ENCODE measurements at regions not wholly inside any gene's neighbourhood (a gene's known extent, or its start where the extent isn't known, plus 50 kb on each side); places are given as distances from the start of the nearest gene placed in this dataset.

- Mint-ChIP-seq H3K27ac (no peak overlapping the region), H3K4me3 (no peak overlapping the region), H3K4me1 (no peaks in the 10 kb centered on the region), H3K9me3 (peaks cover 8% of the 10 kb centered on the region), H3K36me3 (ENCODE audit: low read depth) (peaks cover 7% of the 10 kb centered on the region), H3K27me3 (ENCODE audit: low read depth) (peaks cover 5% of the 10 kb centered on the region)
- TF ChIP-seq, protein P1, sequence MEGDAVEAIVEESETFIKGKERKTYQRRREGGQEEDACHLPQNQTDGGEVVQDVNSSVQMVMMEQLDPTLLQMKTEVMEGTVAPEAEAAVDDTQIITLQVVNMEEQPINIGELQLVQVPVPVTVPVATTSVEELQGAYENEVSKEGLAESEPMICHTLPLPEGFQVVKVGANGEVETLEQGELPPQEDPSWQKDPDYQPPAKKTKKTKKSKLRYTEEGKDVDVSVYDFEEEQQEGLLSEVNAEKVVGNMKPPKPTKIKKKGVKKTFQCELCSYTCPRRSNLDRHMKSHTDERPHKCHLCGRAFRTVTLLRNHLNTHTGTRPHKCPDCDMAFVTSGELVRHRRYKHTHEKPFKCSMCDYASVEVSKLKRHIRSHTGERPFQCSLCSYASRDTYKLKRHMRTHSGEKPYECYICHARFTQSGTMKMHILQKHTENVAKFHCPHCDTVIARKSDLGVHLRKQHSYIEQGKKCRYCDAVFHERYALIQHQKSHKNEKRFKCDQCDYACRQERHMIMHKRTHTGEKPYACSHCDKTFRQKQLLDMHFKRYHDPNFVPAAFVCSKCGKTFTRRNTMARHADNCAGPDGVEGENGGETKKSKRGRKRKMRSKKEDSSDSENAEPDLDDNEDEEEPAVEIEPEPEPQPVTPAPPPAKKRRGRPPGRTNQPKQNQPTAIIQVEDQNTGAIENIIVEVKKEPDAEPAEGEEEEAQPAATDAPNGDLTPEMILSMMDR (IDR thresholded peaks at IDR 0.05; ENCODE audit: unreplicated experiment in 3 of 3): no peak
These were observed 411.8 kb upstream of the DAB1 start for GRCh38 chr1:57835620-57836019.

GRCh38 chr1:57833296-57833695, 409.4 kb upstream of the DAB1 start:
- Mint-ChIP-seq H3K27me3 (ENCODE audit: low read depth) (peaks cover 5% of the 10 kb centered on the region), H3K9me3 (no peaks in the 10 kb centered on the region), H3K4me3 (no peak overlapping the region), H3K36me3 (ENCODE audit: low read depth) (no peaks in the 10 kb centered on the region), H3K4me1 (no peaks in the 10 kb centered on the region), H3K27ac (no peak overlapping the region)
- TF ChIP-seq, protein P1 (IDR thresholded peaks at IDR 0.05; ENCODE audit: unreplicated experiment in 3 of 3): no peak

DNA sequence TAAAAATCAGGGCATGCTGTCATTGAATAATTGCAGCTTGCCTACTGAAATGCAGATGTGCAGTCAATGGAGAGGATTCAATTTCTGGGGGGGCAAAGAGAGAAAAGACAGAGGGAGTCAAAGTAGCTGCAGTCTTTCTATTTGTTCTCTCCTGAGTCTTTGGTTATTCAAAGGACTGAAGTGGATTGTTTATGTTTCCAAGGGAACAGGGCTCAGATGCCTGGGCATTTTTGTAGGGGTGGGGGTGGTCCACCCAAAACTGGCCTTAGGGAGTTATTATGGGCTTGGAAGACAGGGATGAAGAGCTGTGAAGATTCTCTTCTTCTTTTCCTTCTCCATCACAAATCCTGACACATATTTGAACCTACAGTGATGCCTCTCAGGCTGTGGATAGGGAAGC, 408.8 kb upstream of the DAB1 start:
- TF ChIP-seq, protein P1 (IDR thresholded peaks at IDR 0.05; ENCODE audit: unreplicated experiment in 3 of 3): no peak
- Mint-ChIP-seq H3K36me3 (ENCODE audit: low read depth) (no peaks in the 10 kb centered on the region), H3K4me3 (no peak overlapping the region), H3K27ac (no peak overlapping the region), H3K9me3 (no peaks in the 10 kb centered on the region), H3K27me3 (ENCODE audit: low read depth) (peaks cover 5% of the 10 kb centered on the region), H3K4me1 (no peaks in the 10 kb centered on the region)

DNA sequence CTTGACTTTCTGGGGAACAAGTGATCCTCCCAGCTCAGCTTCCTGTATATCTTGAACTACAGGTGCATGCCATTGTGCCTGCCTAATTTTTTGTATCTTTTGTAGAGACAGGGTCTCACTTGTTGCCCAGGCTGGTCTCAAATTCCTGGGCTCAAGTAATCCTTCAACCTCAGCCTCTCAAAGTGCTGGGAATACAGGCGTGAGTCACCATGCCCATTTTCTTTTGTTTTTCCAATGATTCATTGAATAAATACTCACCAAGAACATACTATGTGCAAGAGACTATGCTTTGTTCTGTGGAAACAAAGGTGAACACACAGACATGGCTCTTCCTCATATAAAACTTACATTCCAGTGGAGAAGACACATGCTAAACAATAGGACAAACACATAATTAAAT, 407.8 kb upstream of the DAB1 start:
- H3K4me3 Mint-ChIP-seq: no peak overlapping the region

GRCh38 chr1:57826535-57826934, 402.7 kb upstream of the DAB1 start:
- no peak overlapping the region for H3K4me3 Mint-ChIP-seq
- peaks cover 5% of the 10 kb centered on the region for H3K4me1 Mint-ChIP-seq
- H3K36me3 Mint-ChIP-seq (ENCODE audit: low read depth): no peaks in the 10 kb centered on the region
- peaks cover 3% of the 10 kb centered on the region for H3K27me3 Mint-ChIP-seq (ENCODE audit: low read depth)
- H3K27ac Mint-ChIP-seq: no peak overlapping the region
- TF ChIP-seq, protein P1 (IDR thresholded peaks at IDR 0.05; ENCODE audit: unreplicated experiment in 3 of 3): no peak
- no peaks in the 10 kb centered on the region for H3K9me3 Mint-ChIP-seq

More for the DNA sequence above, 407.8 kb upstream of the DAB1 start:
- no peaks in the 10 kb centered on the region for H3K9me3 Mint-ChIP-seq
- H3K27me3 Mint-ChIP-seq (ENCODE audit: low read depth): peaks cover 4% of the 10 kb centered on the region
- no peaks in the 10 kb centered on the region for H3K36me3 Mint-ChIP-seq (ENCODE audit: low read depth)
- TF ChIP-seq, protein P1 (IDR thresholded peaks at IDR 0.05; ENCODE audit: unreplicated experiment in 3 of 3): no peak
- no peaks in the 10 kb centered on the region for H3K4me1 Mint-ChIP-seq
- no peak overlapping the region for H3K27ac Mint-ChIP-seq

GRCh38 chr1:57824535-57824934, 400.7 kb upstream of the DAB1 start:
- Mint-ChIP-seq H3K36me3 (ENCODE audit: low read depth) (no peaks in the 10 kb centered on the region), H3K9me3 (no peaks in the 10 kb centered on the region), H3K27me3 (ENCODE audit: low read depth) (peaks cover 7% of the 10 kb centered on the region), H3K4me3 (no peak overlapping the region), H3K27ac (no peak overlapping the region), H3K4me1 (peaks cover 5% of the 10 kb centered on the region)
- TF ChIP-seq, protein P1 (IDR thresholded peaks at IDR 0.05; ENCODE audit: unreplicated experiment in 3 of 3): no peak

Measured in nephron (organoid).